K562 (cell line): ENCODE measurements at regions not wholly inside any gene's neighbourhood (a gene's known extent, or its start where the extent isn't known, plus 50 kb on each side); places are given as distances from the start of the nearest gene placed in this dataset.

ENCODE experiments used
- ATAC-seq: fragments of 200-7000 bp; cut with Tn5 transposase; 3 replicates; pipeline ENCODE4 v1.9.1; 2020; ENCODE audit warnings: moderate library complexity
- BruUV-seq: library from RNA; stranded (reverse); fragments of 400-500 nt; replicated peaks from 2 replicates; lab custom pipeline; 2021; lab: Mats Ljungman, UMichigan
- CTCF ChIA-PET: fragments of 300-600 bp; formaldehyde crosslinking; extraction: SDS; loops from one replicate; lab custom pipeline; 2021; ENCODE audit warnings: low intra/inter-chr PET ratio; lab: Yijun Ruan, JAX
- POLR2A ChIA-PET: fragments of 300-600, 350-650 bp; sonication (Branson Sonifier 250); formaldehyde crosslinking; extraction: SDS; loops from one replicate; lab custom pipeline; 2021; ENCODE audit warnings: antibody characterized with exemption, inconsistent platforms; lab: Yijun Ruan, JAX
- DNase-seq, 4 experiments: peaks; one replicate each; pipeline versions ENCODE4 v3.0.0 to v3.0.0-alpha.2; 2011 to 2018; ENCODE audit warnings: low spot score in 3 of 4, mixed read lengths in 3 of 4; ENCODE audit errors: extremely low read depth in 1 of 4
- FAIRE-seq: peaks from 2 replicates; lab custom pipeline; 2011; peaks lifted over from hg19 to GRCh38; lab: Jason Lieb, UNC
- H2AFZ ChIP-seq: 2 replicates; pipeline ENCODE4 v1.6.0; 2011; ENCODE audit warnings: low read depth, low read length, control low read depth, inconsistent platforms
- H3K27ac ChIP-seq: fragments of 200-600 bp; 3 replicates; pipeline ENCODE4 v1.8.0; 2011; ENCODE audit warnings: low read depth, mild to moderate bottlenecking, control low read depth, inconsistent platforms, low read length, moderate library complexity, mixed read lengths; ENCODE audit errors: extremely low read depth
- H3K27me3 ChIP-seq, 2 experiments: fragments of 300-600 bp in 1 of 2; 2 replicates in 1 of 2; 3 replicates in 1 of 2; pipeline versions ENCODE4 v1.6.0 to v1.8.0; 2011; ENCODE audit warnings: inconsistent platforms in 2 of 2, low read length in 2 of 2, mild to moderate bottlenecking in 1 of 2, mixed read lengths in 1 of 2, moderate library complexity in 1 of 2; ENCODE audit not compliant: control insufficient read depth in 2 of 2, insufficient read depth in 2 of 2
- H3K36me3 ChIP-seq: fragments of 300-600 bp; 3 replicates; pipeline ENCODE4 v1.8.0; 2011; ENCODE audit warnings: mild to moderate bottlenecking, low read length, inconsistent platforms; ENCODE audit not compliant: control insufficient read depth, insufficient read depth
- H3K4me1 ChIP-seq, 2 experiments: fragments of 200-600 bp in 1 of 2; replicated peaks in 1 of 2; 2 replicates in 1 of 2; 3 replicates in 1 of 2; pipeline versions ENCODE4 v1.5.1 to v1.8.0; 2011; ENCODE audit warnings: inconsistent platforms in 2 of 2, low read length in 2 of 2, mild to moderate bottlenecking in 1 of 2, mixed read lengths in 1 of 2, moderate library complexity in 1 of 2; ENCODE audit not compliant: control insufficient read depth in 2 of 2, insufficient read depth in 2 of 2
- H3K4me2 ChIP-seq: 2 replicates; pipeline ENCODE4 v1.6.1; 2011; ENCODE audit warnings: low read length, control low read depth, inconsistent platforms, mixed read lengths; ENCODE audit not compliant: insufficient read depth
- H3K4me3 ChIP-seq: fragments of 200-600 bp; sonication (generic), shearing (Covaris generic); 2 replicates; pipeline ENCODE4 v1.5.1; 2016; ENCODE audit warnings: control low read depth, inconsistent platforms
- H3K79me2 ChIP-seq: fragments of 200-600 bp; 3 replicates; pipeline ENCODE4 v1.8.0; 2011; ENCODE audit warnings: low read length, inconsistent platforms; ENCODE audit not compliant: control insufficient read depth, insufficient read depth
- H3K9ac ChIP-seq, 2 experiments: 2 replicates each; pipeline versions ENCODE4 v1.6.0 to v1.6.1; 2011; ENCODE audit warnings: low read depth in 2 of 2, low read length in 2 of 2, control low read depth in 1 of 2, inconsistent platforms in 1 of 2, mild to moderate bottlenecking in 1 of 2, mixed read lengths in 1 of 2; ENCODE audit not compliant: insufficient read depth in 1 of 2
- H3K9me1 ChIP-seq: one replicate; pipeline ENCODE4 v1.6.0; 2011; ENCODE audit warnings: inconsistent platforms, mild to moderate bottlenecking, low read length, moderate library complexity; ENCODE audit not compliant: control insufficient read depth, insufficient read depth
- H3K9me3 ChIP-seq: replicated peaks from 2 replicates; pipeline ENCODE4 v1.5.1; 2011; ENCODE audit warnings: low read depth, low read length, inconsistent platforms; ENCODE audit not compliant: control insufficient read depth, insufficient read depth
- H4K20me1 ChIP-seq: replicated peaks from 2 replicates; pipeline ENCODE4 v1.6.1; 2011; ENCODE audit warnings: low read length, inconsistent platforms, mixed read lengths; ENCODE audit not compliant: control insufficient read depth, insufficient read depth
- ATF1 ChIP-seq, 2 experiments: fragments of 450-650 bp in 1 of 2; IDR thresholded peaks; 2 replicates each; pipeline ENCODE4 v1.6.1; 2016; ENCODE audit warnings: missing compliant biosample characterization in 1 of 2, missing genetic modification characterization in 1 of 2
- KLF6 ChIP-seq: fragments of 250-450 bp; sonication (Bioruptor Pico); IDR thresholded peaks from 2 replicates; pipeline ENCODE4 v1.4.0; 2020; ENCODE audit warnings: mild to moderate bottlenecking, moderate library complexity, borderline replicate concordance
- NR2F6 ChIP-seq: fragments of 450-650 bp; formaldehyde crosslinking; IDR thresholded peaks from 2 replicates; pipeline ENCODE4 v1.4.0; 2020; ENCODE audit warnings: mild to moderate bottlenecking
- PHB ChIP-seq: fragments of 250-450 bp; sonication (Bioruptor Pico); IDR thresholded peaks from 2 replicates; pipeline ENCODE4 v1.5.0; 2021
- RCOR1 ChIP-seq, 2 experiments: IDR thresholded peaks; 2 replicates each; pipeline ENCODE4 v1.6.1; 2012; ENCODE audit warnings: low read depth in 2 of 2, low read length in 2 of 2, borderline replicate concordance in 1 of 2, improper control_type of control experiment in 1 of 2
- SP2 ChIP-seq: IDR thresholded peaks from 2 replicates; pipeline ENCODE4 v1.6.1; 2011; ENCODE audit warnings: mild to moderate bottlenecking, low read depth, low read length, moderate library complexity; ENCODE audit not compliant: poor library complexity, severe bottlenecking; ENCODE audit errors: extremely low read depth
- SRF ChIP-seq, 2 experiments: fragments of 250-450, 450-650 bp in 1 of 2; sonication (Bioruptor Pico) in 1 of 2; sonication (generic) in 1 of 2; formaldehyde crosslinking; IDR thresholded peaks; 2 replicates each; pipeline versions ENCODE4 v1.5.0 to v1.5.1; 2020 to 2022; ENCODE audit warnings: mild to moderate bottlenecking in 1 of 2, missing genetic modification reagents in 1 of 2
- WGBS: fragments of 100-300 bp; shearing (Covaris generic); methylation state at CpG from one replicate; pipeline ENCODE4 v1.1.6; 2016; ENCODE audit warnings: low coverage, mixed read lengths; ENCODE audit not compliant: insufficient coverage; ENCODE audit errors: missing lambda C conversion rate; 5-methylcytosine and 5-hydroxymethylcytosine counted together
- in situ Hi-C: fragments of 300-500 bp; cut with MboI; formaldehyde crosslinking; loops from 4 replicates; pipeline ENCODE4 v1.15.0; 2018; ENCODE audit warnings: inconsistent platforms, mixed read lengths
- intact Hi-C: fragments of 100-400 bp; cut with micrococcal nuclease; formaldehyde crosslinking; loops from 2 replicates; pipeline ENCODE4 v1.14.2; 2022
- TF ChIP-seq, protein P1 (sequence below): fragments of 250-450 bp; sonication (Bioruptor Pico); IDR thresholded peaks from 2 replicates; pipeline ENCODE4 v1.4.0; 2020; ENCODE audit warnings: borderline replicate concordance
- TF ChIP-seq, protein P2 (sequence below): fragments of 250-450 bp; sonication (Bioruptor Pico); IDR thresholded peaks from 2 replicates; pipeline ENCODE4 v1.9.0; 2021; ENCODE audit warnings: mild to moderate bottlenecking

DNA sequence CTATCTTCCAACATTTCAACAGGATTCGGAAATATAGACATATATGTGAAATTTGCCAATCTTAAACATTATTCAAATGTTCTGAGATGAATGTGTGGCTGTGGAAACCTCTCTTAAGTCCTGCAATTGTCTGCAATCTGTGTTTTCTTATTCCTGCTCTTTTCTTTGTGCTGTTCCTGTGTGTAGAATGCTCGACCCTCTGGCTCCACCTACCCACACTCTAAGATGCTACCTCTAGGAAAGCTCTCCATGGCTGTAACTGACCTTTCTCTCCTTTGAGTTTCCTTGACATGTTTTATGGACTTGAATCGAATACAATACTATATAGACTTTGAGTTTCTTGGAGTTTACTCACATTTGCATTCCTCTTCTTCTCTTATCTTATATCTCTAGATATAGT lies 120.6 kb upstream of the ASTN2 start:
- ChIA-PET CTCF (no interaction called here), POLR2A (no interaction called here)
- H3K4me1 ChIP-seq, result no peaks in the 10 kb centered on the region
- H2AFZ ChIP-seq, result no peak overlapping the region
- WGBS, result 0% methylated on average over 3 of the region's 3 CpGs
- no TSS peak for BruUV-seq
- FAIRE-seq, result no peak
- H3K9me1 ChIP-seq, result no peaks in the 10 kb centered on the region
- no peaks in the 10 kb centered on the region for H3K9me3 ChIP-seq
- H3K36me3 ChIP-seq, result no peaks in the 10 kb centered on the region
- H3K79me2 ChIP-seq, result no peaks in the 10 kb centered on the region
- intact Hi-C loops, result no loop called here
- no peak overlapping the region for H3K27ac ChIP-seq
- in situ Hi-C loops, result no loop called here
- no peak overlapping the region for H3K4me3 ChIP-seq
- ATAC-seq, result no peak
- no peak overlapping the region for H3K9ac ChIP-seq
- H4K20me1 ChIP-seq, result no peaks in the 10 kb centered on the region
- DNase-seq, result no peak
- TF ChIP-seq SP2 (no peak), ATF1 (CRISPR knock-in tag; IDR thresholded peaks at IDR 0.05) (no peak), ATF1 (tag; IDR thresholded peaks at IDR 0.05) (no peak), RCOR1 (IDR thresholded peaks at IDR 0.05; ENCODE audit: borderline replicate concordance in 1 of 2, low read depth in 2 of 2, low read length in 2 of 2) (no peak), PHB (CRISPR knock-in tag) (no peak), NR2F6 (CRISPR knock-in tag) (no peak), SRF (CRISPR knock-in tag; IDR thresholded peaks at IDR 0.05) (no peak), KLF6 (CRISPR knock-in tag) (no peak)
- TF ChIP-seq, protein P1, sequence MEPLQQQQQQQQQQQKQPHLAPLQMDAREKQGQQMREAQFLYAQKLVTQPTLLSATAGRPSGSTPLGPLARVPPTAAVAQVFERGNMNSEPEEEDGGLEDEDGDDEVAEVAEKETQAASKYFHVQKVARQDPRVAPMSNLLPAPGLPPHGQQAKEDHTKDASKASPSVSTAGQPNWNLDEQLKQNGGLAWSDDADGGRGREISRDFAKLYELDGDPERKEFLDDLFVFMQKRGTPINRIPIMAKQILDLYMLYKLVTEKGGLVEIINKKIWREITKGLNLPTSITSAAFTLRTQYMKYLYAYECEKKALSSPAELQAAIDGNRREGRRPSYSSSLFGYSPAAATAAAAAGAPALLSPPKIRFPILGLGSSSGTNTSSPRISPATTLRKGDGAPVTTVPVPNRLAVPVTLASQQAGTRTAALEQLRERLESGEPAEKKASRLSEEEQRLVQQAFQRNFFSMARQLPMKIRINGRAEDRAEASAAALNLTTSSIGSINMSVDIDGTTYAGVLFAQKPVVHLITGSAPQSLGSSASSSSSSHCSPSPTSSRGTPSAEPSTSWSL (CRISPR knock-in tag), result no peak
- TF ChIP-seq, protein P2, sequence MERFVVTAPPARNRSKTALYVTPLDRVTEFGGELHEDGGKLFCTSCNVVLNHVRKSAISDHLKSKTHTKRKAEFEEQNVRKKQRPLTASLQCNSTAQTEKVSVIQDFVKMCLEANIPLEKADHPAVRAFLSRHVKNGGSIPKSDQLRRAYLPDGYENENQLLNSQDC (CRISPR knock-in tag), result no peak
- no peak overlapping the region for H3K4me2 ChIP-seq
- no peaks in the 10 kb centered on the region for H3K27me3 ChIP-seq
